ENCODE measurements at regions not wholly inside any gene's neighbourhood (a gene's known extent, or its start where the extent isn't known, plus 50 kb on each side); places are given as distances from the start of the nearest gene placed in this dataset.

GRCh38 chr4:63566658-63567057 is 842.6 kb downstream of the TECRL start:
- TF ChIP-seq POLR2A (IDR thresholded peaks at IDR 0.05; ENCODE audit: low read depth, low read length) (no peak), CTCF (conservative IDR thresholded peaks at IDR 0.05; ENCODE audit: low read depth, low read length) (no peak), MAZ (IDR thresholded peaks at IDR 0.05; ENCODE audit: borderline replicate concordance, low read depth, low read length) (no peak), RAD21 (IDR thresholded peaks at IDR 0.05; ENCODE audit: low read length) (no peak), RCOR1 (IDR thresholded peaks at IDR 0.05; ENCODE audit: insufficient replicate concordance, low read length) (no peak), MAFK (IDR thresholded peaks at IDR 0.05; ENCODE audit: low read depth, low read length) (no peak)

Measured in IMR-90 (cell line).